Testis (tissue), 2 donors: ENCODE measurements at regions not wholly inside any gene's neighbourhood (a gene's known extent, or its start where the extent isn't known, plus 50 kb on each side); places are given as distances from the start of the nearest gene placed in this dataset.

ENCODE experiments used
- DNase-seq: peaks from one replicate; pipeline ENCODE4 v3.0.0-alpha.2; 2019
- H3K27ac ChIP-seq, 2 donors: fragments of 200-600 bp; sonication (generic); one replicate each; pipeline ENCODE4 v1.5.1; 2019
- H3K27me3 ChIP-seq: fragments of 200-600 bp; sonication (generic); one replicate; pipeline ENCODE4 v1.5.1; 2019
- H3K36me3 ChIP-seq: fragments of 200-600 bp; sonication (generic); one replicate; pipeline ENCODE4 v1.5.1; 2017; ENCODE audit warnings: low read depth; ENCODE audit errors: missing control alignments
- H3K4me1 ChIP-seq: fragments of 200-600 bp; sonication (generic); one replicate; pipeline ENCODE4 v1.5.1; 2019
- H3K4me3 ChIP-seq, 2 donors: fragments of 200-600 bp; sonication (generic); one replicate each; pipeline ENCODE4 v1.5.1; 2017 to 2019
- H3K9me3 ChIP-seq: fragments of 200-600 bp; sonication (generic); one replicate; pipeline ENCODE4 v1.5.1; 2017
- CTCF ChIP-seq, 3 experiments: fragments of 450-650 bp in 2 of 3; fragments of 200-600 bp in 1 of 3; sonication (generic) in 1 of 3; IDR thresholded peaks; one replicate each; pipeline ENCODE4 v1.5.1; 2016 to 2019; ENCODE audit warnings: antibody characterized with exemption in 3 of 3, mild to moderate bottlenecking in 2 of 3, moderate library complexity in 1 of 3
- POLR2A ChIP-seq: fragments of 450-650 bp; IDR thresholded peaks from one replicate; pipeline ENCODE4 v1.6.1; 2017; ENCODE audit warnings: antibody characterized with exemption, mild to moderate bottlenecking, moderate library complexity
- WGBS, 2 donors: methylation state at CpG; one replicate each; pipeline ENCODE4 v1.1.5; 2018; 5-methylcytosine and 5-hydroxymethylcytosine counted together
- intact Hi-C: fragments of 100-400 bp; cut with DNase I; formaldehyde crosslinking; loops from one replicate; pipeline ENCODE4 v1.15.1; 2023; ENCODE audit warnings: low total_unique reads

GRCh38 chr1:59079434-59080140, 217.3 kb upstream of the FGGY start:
- intact Hi-C loops = no loop called here
- no peaks in the 10 kb centered on the region for H3K36me3 ChIP-seq
- no peak overlapping the region for H3K27ac ChIP-seq
- TF ChIP-seq CTCF (IDR thresholded peaks at IDR 0.05) = no peak
- no peak for TF ChIP-seq POLR2A
- H3K4me1 ChIP-seq = peaks cover 7% of the 10 kb centered on the region
- no peak overlapping the region for H3K4me3 ChIP-seq
- no peak for DNase-seq
- H3K27me3 ChIP-seq = no peaks in the 10 kb centered on the region
- WGBS, 2 donors = 47 to 53% methylated on average over 3 of the region's 3 CpGs
- no peaks in the 10 kb centered on the region for H3K9me3 ChIP-seq

- Histone ChIP-seq H3K27me3 (no peaks in the 10 kb centered on the region), H3K27ac (no peak overlapping the region), H3K9me3 (no peaks in the 10 kb centered on the region), H3K36me3 (no peaks in the 10 kb centered on the region), H3K4me1 (peaks cover 7% of the 10 kb centered on the region), H3K4me3 (no peak overlapping the region)
- no peak for TF ChIP-seq CTCF (IDR thresholded peaks at IDR 0.05)
- TF ChIP-seq POLR2A = no peak
- WGBS, 2 donors = 95 to 100% methylated on average over 1 of the region's 1 CpG
- intact Hi-C loops = no loop called here
- no peak for DNase-seq
Observed at GRCh38 chr1:59081181-59081580, 215.7 kb upstream of the FGGY start.

- H3K4me3 ChIP-seq = no peak overlapping the region
- H3K27me3 ChIP-seq = no peaks in the 10 kb centered on the region
- H3K9me3 ChIP-seq = no peaks in the 10 kb centered on the region
- no peak for TF ChIP-seq CTCF (IDR thresholded peaks at IDR 0.05)
- TF ChIP-seq POLR2A = no peak
- WGBS, 2 donors = 91 to 93% methylated on average over 5 of the region's 5 CpGs
- no peaks in the 10 kb centered on the region for H3K36me3 ChIP-seq
- intact Hi-C loops = no loop called here
- H3K4me1 ChIP-seq = peaks cover 7% of the 10 kb centered on the region
- no peak for DNase-seq
- no peak overlapping the region for H3K27ac ChIP-seq
Observed at GRCh38 chr1:59081795-59082194, 215.1 kb upstream of the FGGY start.

GRCh38 chr1:59083946-59084865, 212.7 kb upstream of the FGGY start:
- Histone ChIP-seq H3K4me1 (peaks cover 7% of the 10 kb centered on the region), H3K4me3 (no peak overlapping the region), H3K27me3 (no peaks in the 10 kb centered on the region), H3K9me3 (no peaks in the 10 kb centered on the region), H3K27ac (peak overlapping the region in 1 of 2 donors; percentile 38), H3K36me3 (no peaks in the 10 kb centered on the region)
- 38 to 53% methylated on average over 9 of the region's 9 CpGs for WGBS, 2 donors
- intact Hi-C loops = no loop called here
- no peak for TF ChIP-seq CTCF (IDR thresholded peaks at IDR 0.05)
- no peak for TF ChIP-seq POLR2A
- no peak for DNase-seq
